AG08395 (cell line): ENCODE measurements at regions not wholly inside any gene's neighbourhood (a gene's known extent, or its start where the extent isn't known, plus 50 kb on each side); places are given as distances from the start of the nearest gene placed in this dataset.

Experiments
- DNase-seq: peaks from one replicate; pipeline ENCODE4 v3.0.0; 2012; ENCODE audit warnings: mixed read lengths, low spot score

- DNase-seq = no peak
Measured at GRCh38 chr2:15826273-15826717, 114.1 kb upstream of the MYCN start.

- no peak for DNase-seq
Measured at GRCh38 chr2:15827001-15827400, 113.3 kb upstream of the MYCN start.

DNA sequence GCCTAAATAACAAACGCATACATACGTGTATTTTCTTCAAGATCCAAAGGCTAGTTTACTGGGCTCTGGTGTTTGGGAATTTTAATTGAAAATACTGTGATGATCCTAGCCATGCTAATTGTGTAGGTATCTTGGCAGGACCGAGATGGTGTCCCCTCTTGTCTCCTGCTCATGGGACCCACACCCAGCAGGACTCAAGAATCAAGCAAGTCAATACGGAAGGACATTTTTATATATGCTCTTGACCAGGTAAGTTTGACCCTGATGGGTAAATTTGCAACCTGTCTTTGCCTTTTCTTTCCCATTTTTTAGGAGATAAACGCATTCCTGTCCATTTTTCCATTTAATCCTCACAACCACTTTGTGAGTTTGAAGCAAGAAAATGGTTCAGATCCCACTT, 111.8 kb upstream of the MYCN start:
- no peak for DNase-seq

DNA sequence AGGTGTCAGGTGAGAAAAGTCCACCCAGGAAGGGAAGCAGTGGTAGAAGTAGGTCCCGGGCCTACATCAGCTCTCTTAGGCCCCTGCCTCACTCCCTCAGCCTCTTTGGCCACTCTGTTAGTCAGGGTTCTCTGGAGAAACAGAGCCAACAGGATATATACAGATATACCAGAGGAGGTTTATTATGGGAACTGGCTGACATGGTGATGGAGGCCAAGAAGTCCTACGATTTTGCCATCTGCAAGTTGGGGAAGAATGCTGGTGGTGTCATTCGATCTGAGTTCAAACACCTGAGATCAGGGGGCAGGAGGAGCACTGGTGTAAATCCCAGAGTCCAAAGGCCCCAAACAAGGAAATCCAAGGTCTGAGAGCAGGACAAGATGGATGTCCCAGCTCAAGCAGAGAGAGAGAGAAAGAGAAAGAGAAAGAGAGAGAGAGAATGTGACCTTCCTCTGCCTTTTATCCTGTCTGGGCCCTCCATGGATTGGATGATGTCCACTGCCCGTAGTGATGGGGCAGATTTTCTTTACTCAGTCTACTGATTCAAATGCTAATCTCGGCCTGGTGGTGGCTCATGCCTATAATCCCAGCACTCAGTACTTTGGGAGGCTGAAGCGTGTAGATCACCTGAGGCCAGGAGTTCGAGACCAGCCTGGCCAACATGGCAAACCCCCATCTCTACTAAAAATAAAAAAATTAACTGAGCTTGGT, 111.1 kb upstream of the MYCN start:
- no peak for DNase-seq

DNA sequence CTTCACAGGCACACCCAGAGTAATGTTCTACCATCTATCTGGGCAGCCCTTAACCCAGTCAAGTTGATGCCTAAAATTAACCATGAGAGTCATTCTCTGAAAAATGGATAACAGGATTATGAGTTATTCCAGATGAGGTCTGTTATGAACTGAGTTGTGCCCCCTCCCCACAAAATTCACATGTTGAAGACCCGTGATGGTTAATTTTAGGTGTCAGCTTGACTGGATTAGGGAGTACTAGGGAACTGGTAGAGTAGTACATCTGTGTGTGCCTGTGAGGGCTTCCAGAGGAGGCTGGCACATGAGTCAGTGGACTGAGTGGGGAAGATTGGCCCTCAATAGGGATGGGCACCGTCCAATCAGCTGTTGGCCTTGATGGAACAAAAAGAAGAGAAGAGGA, 110.4 kb upstream of the MYCN start:
- DNase-seq = no peak

- DNase-seq = no peak
Measured at GRCh38 chr2:15830937-15831549, 109.3 kb upstream of the MYCN start.

DNA sequence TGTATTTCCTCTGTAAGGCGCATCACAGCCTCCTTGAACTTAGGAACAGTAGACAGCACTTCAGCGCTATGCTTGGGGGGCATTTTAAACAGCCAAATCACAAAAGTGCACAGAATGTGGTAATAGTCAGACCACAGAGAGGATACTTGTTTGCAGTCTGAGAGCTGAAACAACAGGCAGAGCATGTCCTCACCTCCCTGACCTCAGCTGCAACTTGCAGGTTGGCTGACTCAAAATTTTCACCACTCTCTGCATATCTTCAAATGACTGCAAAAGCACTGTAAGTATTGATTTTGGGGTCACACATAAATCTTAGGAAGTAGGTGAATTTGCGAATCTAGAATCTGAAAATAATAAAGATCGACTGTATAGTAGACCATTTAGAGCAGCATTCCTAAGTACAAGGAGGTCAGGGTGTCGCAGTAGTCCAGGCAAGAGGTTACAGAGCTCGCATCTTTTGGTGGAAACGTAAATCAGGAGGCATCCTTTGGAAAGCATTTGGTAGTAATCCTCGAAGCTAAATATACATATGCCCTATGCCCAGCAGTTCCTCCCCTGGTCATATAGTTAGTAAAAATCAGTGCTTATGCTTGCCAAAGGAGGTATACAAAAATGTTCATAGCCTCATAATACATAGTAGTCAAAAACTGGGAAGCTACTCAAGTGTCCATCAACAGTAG, 108.2 kb upstream of the MYCN start:
- no peak for DNase-seq

- no peak for DNase-seq
Measured at GRCh38 chr2:15832849-15833680, 107.3 kb upstream of the MYCN start.

DNA sequence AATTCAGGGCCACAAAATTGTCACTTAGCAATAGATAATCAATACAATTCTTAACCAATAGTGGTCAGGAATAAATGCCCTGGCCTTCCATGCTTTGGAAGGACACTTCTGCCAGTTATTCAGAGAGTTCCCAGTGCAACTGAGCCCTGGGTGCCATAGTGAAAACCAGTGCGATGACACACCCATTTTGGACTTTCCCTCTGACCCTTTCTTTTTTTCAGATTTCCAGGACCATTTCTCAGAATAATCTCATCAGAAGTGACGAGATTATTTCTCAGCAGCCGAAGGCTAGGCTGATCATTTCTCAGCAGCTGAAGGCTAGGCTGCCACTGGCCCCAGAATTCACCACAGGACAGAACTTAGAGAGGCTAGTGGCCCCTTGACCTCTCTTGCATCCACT, 106.6 kb upstream of the MYCN start:
- no peak for DNase-seq

- no peak for DNase-seq
Measured at GRCh38 chr2:15834381-15835031, 105.8 kb upstream of the MYCN start.

DNA sequence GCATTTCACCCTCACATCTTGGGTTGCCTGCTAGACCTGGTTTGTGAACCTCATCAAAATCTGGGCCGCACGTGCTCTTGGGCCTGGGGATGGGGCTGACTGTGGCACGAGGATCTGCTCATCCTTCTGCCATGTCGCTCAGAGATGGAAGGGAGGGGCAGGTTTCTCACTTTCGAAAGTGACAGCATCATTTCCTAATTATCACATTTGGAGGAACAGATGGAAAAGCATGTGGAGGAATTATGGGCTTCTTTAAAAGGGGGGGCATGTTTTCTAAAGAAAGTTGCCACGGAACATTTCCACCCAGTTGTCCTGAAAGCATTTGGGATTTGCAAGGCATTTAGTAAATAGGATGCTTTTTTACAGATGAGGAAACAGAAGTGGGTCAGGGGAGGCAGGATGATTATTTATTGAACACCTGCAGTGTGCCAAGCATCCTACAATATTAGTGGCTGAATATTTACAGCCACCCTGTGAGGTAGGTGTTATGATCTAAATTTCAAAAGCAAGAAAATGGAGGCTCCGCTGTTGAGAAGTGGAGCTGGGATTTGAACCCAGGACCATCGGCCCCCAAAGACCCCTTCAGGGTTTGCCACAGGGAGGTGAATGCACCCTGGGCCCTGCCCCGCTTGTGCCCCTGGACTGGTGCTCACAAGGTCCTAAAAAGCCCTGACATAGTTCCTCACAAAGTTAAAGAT, 104.2 kb upstream of the MYCN start:
- no peak for DNase-seq

GRCh38 chr2:15836689-15837610, 103.4 kb upstream of the MYCN start:
- no peak for DNase-seq

- DNase-seq = no peak
Measured at GRCh38 chr2:15838481-15839090, 101.8 kb upstream of the MYCN start.

GRCh38 chr2:15839426-15840124, 100.8 kb upstream of the MYCN start:
- DNase-seq = no peak

DNA sequence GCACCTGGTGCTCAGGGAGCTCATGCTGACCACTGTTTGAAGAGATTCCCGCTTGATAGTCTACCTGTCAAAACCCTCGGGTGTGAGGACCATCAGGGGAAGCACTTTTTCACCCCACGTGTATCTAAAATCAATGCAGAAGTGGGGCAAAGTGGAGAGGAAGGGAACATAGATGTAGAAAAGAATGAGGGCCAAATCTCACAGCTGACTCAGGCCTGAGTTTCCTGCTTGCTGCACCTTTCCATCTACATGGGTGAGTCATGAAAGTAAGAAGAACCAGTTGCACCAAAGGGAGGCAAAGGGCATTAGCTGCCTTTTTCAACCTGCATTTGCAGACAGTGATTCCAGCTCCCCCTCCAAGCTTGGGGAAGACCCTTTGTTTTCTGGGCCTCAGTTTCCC, 100.2 kb upstream of the MYCN start:
- no peak for DNase-seq

DNA sequence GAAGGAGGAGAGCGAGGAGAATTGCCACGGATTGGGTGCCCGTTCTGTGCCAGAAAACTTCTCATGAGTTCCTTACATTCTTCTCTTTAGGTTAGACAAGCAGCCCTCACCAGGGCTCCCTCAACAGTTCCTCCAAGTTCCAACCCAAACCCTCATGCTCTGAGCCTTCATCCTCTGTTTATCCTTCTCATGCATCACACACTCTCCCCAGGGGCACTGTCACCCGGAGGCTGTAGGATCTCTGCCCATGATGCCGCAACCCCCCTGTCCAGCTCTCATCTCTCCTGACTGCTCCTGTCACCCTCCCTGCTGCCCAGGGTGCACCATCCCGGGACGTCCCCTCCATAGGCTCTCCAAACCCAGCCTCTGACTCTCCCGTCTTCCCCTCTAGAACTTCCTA, 99.4 kb upstream of the MYCN start:
- DNase-seq = no peak

DNA sequence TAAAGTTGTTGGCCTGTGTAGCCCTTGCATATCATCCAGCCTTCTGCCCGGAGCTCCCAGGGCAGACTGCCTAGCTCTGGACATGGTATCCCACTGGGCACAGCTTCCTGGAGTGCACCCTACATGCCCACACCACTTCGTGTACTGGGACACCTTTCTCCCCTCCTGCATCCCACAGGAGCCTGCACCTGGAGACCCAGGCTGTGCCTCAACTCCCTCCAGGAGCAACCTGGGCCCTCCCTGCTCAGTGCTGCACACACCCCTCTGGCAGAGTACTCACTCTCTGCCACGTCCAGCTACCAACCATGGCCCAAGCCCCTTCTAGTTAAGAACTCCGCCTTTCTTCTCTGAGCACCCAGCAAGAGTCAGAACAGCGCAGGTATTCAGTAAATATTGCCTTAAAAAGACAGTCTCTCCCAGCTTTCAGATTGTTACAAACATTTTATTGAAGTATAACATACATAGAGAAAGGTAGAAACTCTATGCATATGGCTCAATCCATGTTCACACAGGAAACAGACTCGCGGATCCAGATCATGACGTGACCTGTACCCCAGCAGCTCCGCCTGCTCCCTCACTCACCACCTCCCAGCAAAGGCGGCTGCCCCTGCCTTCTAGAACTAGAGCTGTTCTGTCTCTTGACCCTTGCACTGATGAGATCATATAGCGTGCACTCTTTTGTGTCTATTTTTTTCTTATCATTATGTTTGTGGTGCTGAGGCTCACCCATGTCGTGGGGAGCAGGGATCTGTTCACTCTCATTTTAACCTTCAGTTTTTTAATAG, 98.4 kb upstream of the MYCN start:
- DNase-seq = no peak
